ENCODE measurements at regions not wholly inside any gene's neighbourhood (a gene's known extent, or its start where the extent isn't known, plus 50 kb on each side); places are given as distances from the start of the nearest gene placed in this dataset.

- no peak for TF ChIP-seq POLR2A (IDR thresholded peaks at IDR 0.05; ENCODE audit: low read length)
- TF ChIP-seq GATA1 (IDR thresholded peaks at IDR 0.05; ENCODE audit: low read depth, low read length), result no peak
These were observed 929.7 kb upstream of the SEMA6A start for GRCh38 chr5:117504305-117504704.
